Activated T-cell treated with anti-CD3 and anti-CD28 coated beads, Interleukin-2, amount 50 U/mL, for 72 hours (primary cell): ENCODE measurements at regions not wholly inside any gene's neighbourhood (a gene's known extent, or its start where the extent isn't known, plus 50 kb on each side); places are given as distances from the start of the nearest gene placed in this dataset.

Source experiments
- ATAC-seq, 2 donors: fragments of 150-1000 bp; cut with Tn5 transposase; replicated peaks in 1 of 2; 2 replicates each; pipeline ENCODE4 v1.10.0; 2021; ENCODE audit warnings: moderate library complexity in 2 of 2, mild to moderate bottlenecking in 1 of 2
- DNase-seq, 2 donors: peaks; one replicate each; pipeline ENCODE4 v3.0.0; 2021 to 2022; ENCODE audit warnings: mixed read lengths in 1 of 2
- H3K27ac Mint-ChIP-seq: one replicate; pipeline ENCODE4 v1.8.0; 2022; ENCODE audit warnings: mild to moderate bottlenecking, moderate library complexity, mixed read lengths
- H3K27me3 Mint-ChIP-seq: one replicate; pipeline ENCODE4 v1.8.0; 2022; ENCODE audit warnings: low read depth, mixed read lengths
- H3K36me3 Mint-ChIP-seq, 2 donors: one replicate each; pipeline ENCODE4 v1.8.0; 2022; ENCODE audit warnings: mixed read lengths in 2 of 2, mild to moderate bottlenecking in 1 of 2; ENCODE audit not compliant: insufficient read depth in 2 of 2
- H3K4me1 Mint-ChIP-seq: one replicate; pipeline ENCODE4 v1.8.0; 2022; ENCODE audit warnings: low read depth, mixed read lengths
- H3K4me3 Mint-ChIP-seq, 2 donors: one replicate each; pipeline ENCODE4 v1.8.0; 2022; ENCODE audit warnings: mild to moderate bottlenecking in 2 of 2, mixed read lengths in 2 of 2, moderate library complexity in 2 of 2
- H3K9me3 Mint-ChIP-seq, 2 donors: one replicate each; pipeline ENCODE4 v1.8.0; 2022; ENCODE audit warnings: mixed read lengths in 2 of 2

DNA sequence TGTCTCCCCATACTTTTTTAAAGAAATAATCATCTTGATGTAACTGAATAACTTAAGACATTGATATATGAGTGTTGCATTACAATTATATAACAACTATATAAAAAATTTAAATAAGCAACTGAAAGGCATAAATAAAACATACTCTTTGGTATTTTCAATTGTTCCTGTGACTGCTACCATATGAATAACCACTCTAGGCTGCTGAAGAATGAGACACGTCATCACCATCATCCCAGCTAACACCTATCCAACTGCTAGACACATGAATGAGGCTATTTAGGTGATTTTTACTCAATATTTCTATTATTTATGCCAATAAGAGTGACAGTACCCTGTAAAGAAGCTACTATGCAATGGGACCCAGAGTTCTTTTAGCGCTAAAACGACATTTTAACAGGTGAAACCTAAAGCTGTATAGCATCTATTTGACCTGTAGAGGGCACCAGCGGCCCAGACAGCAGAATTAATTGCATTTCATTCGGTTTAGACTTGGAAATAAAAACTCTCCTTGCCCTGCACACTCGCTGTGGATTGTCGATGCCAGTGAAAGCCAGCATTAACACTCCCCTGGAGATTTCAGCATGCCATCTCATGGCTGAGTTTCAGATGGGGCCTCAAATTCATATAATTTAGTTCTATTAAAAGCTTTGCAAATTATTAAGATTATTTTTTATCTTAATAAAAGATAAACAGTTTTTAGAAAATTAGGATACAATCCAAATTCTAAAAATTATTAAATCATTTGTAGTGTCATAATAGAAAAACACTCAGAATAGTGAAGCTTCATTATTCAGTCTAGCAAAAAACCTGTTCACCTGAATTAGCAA is 89.4 kb upstream of the MAP2 start:
- H3K27me3 Mint-ChIP-seq, result no peaks in the 10 kb centered on the region
- H3K9me3 Mint-ChIP-seq, result peaks cover 0 to 1% of the 10 kb centered on the region in 2 donors
- peak in 1 of 2 donors; percentile 41 for ATAC-seq
- H3K4me1 Mint-ChIP-seq, result no peaks in the 10 kb centered on the region
- H3K4me3 Mint-ChIP-seq, result no peak overlapping the region
- H3K36me3 Mint-ChIP-seq, result no peaks in the 10 kb centered on the region
- peak; percentile 30 to 49 for DNase-seq
- H3K27ac Mint-ChIP-seq, result no peak overlapping the region

DNA sequence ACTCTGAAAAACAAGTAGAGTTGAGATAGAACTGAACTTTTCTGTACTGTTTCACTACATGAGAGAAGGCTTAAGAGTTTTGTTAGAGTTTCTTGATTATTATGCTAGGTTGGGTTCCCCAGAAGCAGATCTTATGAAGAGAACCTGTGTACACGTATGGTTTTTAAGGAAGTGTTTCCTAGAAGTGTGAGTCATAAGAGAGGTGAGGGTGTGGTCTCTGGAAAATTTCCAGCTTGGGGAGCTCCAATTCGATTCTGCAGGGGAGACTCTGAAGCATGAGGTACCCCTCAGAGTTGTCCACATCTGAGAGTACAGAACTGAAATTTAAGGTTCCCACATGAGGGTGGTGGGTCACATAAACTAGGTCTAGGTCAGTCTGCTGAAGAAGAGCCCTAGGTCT is 83.3 kb upstream of the MAP2 start:
- Mint-ChIP-seq H3K27ac (no peak overlapping the region), H3K36me3 (no peaks in the 10 kb centered on the region), H3K9me3 (peaks cover 0 to 1% of the 10 kb centered on the region in 2 donors), H3K4me3 (no peak overlapping the region), H3K4me1 (no peaks in the 10 kb centered on the region), H3K27me3 (no peaks in the 10 kb centered on the region)
- no peak for ATAC-seq
- no peak for DNase-seq

DNA sequence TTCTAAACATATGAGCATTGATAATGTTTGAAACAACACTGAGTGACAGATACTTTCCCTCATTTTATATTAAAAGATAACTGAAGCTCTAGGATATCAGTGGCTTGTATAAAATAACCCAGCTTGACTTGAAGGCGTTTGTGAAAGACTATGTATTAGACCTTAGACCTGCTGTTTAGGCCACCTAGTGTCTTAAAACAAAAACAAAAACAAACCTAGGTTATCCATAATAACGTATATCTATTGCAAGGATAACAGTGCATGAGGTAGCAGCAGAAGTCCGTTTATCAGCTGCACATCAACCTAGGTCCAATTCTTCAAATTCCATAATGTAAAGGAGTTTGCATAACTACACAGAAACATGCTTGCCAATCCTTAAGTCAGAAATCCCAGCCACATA is 79.5 kb upstream of the MAP2 start:
- ATAC-seq (no peak), DNase-seq (no peak)
- Mint-ChIP-seq H3K27me3 (no peaks in the 10 kb centered on the region), H3K27ac (no peak overlapping the region), H3K4me1 (no peaks in the 10 kb centered on the region), H3K9me3 (no peaks in the 10 kb centered on the region), H3K4me3 (no peak overlapping the region), H3K36me3 (no peaks in the 10 kb centered on the region)

DNA sequence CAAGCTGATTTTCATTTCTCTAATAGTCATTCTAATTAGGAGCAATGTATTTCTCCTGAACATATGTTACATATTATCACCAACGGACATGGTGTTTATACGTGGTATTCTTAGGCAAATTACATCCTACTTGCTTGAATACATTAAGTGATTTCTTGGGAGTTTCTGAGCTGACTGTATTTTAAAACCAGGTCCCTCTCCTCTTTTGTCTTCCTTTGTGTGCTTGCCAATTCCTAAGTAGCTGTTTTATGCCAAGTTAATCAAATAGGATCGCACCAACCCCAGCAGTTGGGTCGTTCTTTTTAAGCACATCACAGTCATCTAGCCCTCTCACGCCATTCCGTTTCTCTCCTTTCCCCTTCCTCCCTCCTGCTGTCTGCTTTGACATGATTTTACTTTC is 75.4 kb upstream of the MAP2 start:
- H3K4me3 Mint-ChIP-seq, result no peak overlapping the region
- no peaks in the 10 kb centered on the region for H3K4me1 Mint-ChIP-seq
- no peaks in the 10 kb centered on the region for H3K27me3 Mint-ChIP-seq
- no peak overlapping the region for H3K27ac Mint-ChIP-seq
- no peak for ATAC-seq
- H3K9me3 Mint-ChIP-seq, result peaks cover 0 to 3% of the 10 kb centered on the region in 2 donors
- no peaks in the 10 kb centered on the region for H3K36me3 Mint-ChIP-seq
- no peak for DNase-seq

DNA sequence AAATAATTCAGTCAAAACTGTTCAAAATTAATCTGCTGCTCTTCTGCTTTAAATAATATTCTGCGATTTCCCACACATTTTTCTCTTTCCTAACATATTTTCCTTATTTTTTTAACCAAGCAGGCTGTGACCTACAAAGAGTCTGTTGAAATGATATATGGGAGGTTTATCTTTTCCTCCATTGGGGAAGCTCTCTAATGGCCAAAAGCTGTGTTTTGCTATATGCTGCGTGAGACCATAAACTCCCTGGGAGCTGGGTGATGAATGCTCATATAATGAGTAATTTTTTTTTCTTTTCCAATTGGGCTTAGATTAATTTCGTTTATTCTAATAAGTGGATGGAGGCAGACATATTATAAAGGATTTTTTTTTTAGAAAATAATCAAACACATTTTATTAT is 72.2 kb upstream of the MAP2 start:
- Mint-ChIP-seq H3K27me3 (no peaks in the 10 kb centered on the region), H3K4me1 (no peaks in the 10 kb centered on the region), H3K27ac (no peak overlapping the region), H3K36me3 (no peaks in the 10 kb centered on the region), H3K4me3 (no peak overlapping the region), H3K9me3 (peaks cover 2 to 3% of the 10 kb centered on the region in 2 donors)
- DNase-seq (no peak), ATAC-seq (no peak)

DNA sequence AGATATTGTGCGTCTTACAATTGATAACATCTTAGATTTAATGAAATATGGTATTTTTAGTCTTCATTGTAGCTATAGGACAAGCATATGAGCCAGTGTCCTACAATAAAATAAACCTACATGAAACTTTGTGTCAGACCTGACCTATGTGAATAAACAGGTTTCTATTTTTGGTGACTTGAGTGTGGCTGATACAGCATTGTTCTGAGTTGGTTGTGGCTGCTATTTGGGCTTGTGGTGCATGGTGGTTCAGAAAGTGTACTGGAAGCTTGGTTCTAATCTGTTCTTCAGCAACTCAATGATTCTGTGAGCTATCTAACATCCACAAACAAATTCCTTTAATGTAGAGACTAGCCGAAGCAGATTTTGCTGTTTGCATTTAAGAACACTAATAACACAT is 64.9 kb upstream of the MAP2 start:
- Mint-ChIP-seq H3K27me3 (no peaks in the 10 kb centered on the region), H3K36me3 (no peaks in the 10 kb centered on the region), H3K9me3 (peaks cover 0 to 2% of the 10 kb centered on the region in 2 donors), H3K4me3 (no peak overlapping the region), H3K4me1 (no peaks in the 10 kb centered on the region), H3K27ac (no peak overlapping the region)
- DNase-seq (no peak), ATAC-seq (no peak)

DNA sequence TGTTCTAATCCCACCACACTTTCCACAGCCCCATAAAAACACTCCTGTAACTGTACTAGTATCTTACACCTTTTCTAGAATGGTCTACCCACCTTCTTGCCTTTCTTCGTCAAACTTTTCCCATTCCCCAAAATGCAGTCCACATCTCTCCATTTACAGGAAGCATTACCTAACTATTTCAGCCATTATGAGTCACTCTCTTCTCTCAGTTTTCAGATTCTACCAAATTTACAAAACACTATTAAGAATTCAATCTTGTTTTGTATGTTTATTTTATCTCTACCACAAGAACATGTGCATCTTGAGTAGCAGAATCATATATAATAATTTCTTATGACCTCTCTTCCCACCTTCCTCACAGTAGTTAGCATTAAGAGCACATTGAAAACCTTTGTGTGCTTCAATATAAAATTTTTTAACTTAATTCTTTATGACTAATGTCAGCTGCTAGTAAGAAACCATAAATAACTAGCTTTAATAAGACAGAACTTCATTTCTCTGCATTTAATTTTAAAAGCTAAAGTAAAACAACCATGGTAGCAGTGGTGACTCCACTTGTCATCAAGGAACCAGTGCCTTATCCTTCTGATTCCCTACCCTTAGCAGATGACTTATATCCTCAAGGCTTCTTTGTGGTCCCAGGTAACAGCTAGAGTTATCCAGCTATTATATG is 56.6 kb upstream of the MAP2 start:
- no peak for DNase-seq
- H3K9me3 Mint-ChIP-seq, result peaks cover 7 to 8% of the 10 kb centered on the region in 2 donors
- H3K27ac Mint-ChIP-seq, result no peak overlapping the region
- ATAC-seq, result no peak
- no peaks in the 10 kb centered on the region for H3K27me3 Mint-ChIP-seq
- no peaks in the 10 kb centered on the region for H3K36me3 Mint-ChIP-seq
- H3K4me3 Mint-ChIP-seq, result no peak overlapping the region
- H3K4me1 Mint-ChIP-seq, result no peaks in the 10 kb centered on the region

DNA sequence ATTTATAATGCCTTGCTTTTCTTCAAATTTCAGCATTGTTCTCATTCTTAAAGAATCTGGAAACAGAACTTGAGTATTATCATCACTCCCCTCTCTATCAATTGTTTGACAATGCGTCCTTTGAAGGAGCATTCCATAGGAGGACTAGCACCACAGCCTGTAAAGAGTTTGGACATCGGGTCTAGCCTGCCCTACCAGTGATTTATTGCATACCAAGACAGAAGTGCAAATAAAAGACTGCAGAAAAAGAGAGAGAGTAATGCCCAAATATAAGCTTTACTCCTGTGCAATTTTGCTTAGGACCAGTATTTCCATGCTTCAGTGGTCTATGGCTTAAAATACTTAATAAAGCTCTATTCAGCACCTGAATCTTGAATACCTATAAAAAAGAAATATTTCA is 55.4 kb upstream of the MAP2 start:
- Mint-ChIP-seq H3K27me3 (no peaks in the 10 kb centered on the region), H3K36me3 (no peaks in the 10 kb centered on the region), H3K4me1 (no peaks in the 10 kb centered on the region), H3K9me3 (peaks cover 9 to 12% of the 10 kb centered on the region in 2 donors), H3K27ac (no peak overlapping the region), H3K4me3 (no peak overlapping the region)
- no peak for DNase-seq
- no peak for ATAC-seq

DNA sequence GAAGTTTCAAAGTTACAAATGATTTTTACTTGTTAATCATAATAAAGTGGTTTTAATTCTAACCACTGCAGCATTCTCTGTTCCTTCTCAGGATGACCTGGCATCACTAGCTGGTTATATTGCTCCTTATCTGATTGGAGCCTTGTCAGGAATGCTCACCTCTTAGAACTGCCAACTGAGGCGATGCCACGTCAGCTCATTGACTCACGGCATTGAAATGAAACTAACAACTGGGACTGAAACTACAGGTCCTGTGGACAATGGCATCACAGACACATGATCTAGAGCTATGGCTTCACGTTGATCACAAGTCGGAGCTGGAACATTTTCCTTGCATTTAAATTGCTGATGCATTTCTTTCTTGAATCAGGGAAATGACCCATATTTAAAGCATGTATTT is 54.9 kb upstream of the MAP2 start:
- peak in 1 of 2 donors; percentile 2 for DNase-seq
- H3K27me3 Mint-ChIP-seq, result no peaks in the 10 kb centered on the region
- ATAC-seq, result peak; percentile 47 to 60

DNA sequence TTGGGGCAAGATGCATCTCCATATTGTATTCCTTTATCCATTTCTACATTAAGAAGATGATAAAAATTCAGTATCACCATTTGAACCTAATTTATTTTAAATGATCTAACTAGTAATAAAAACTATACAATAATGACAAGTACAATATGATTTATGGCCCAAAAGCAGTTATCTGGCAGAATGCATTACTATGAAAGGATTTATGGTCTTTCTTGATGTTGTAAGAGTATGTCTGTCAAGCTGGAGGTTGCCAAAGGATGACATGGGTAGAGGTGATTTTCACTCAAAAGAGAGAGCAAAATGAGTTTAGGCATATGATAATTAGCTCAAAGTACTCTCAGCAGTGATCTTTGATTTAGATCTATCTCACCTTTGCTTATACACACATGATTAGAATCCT is 54.2 kb upstream of the MAP2 start:
- no peak overlapping the region for H3K27ac Mint-ChIP-seq
- no peak for DNase-seq

More for the DNA sequence above, 54.9 kb upstream of the MAP2 start:
- H3K36me3 Mint-ChIP-seq, result no peaks in the 10 kb centered on the region
- H3K4me3 Mint-ChIP-seq, result no peak overlapping the region
- H3K27ac Mint-ChIP-seq, result no peak overlapping the region
- no peaks in the 10 kb centered on the region for H3K4me1 Mint-ChIP-seq
- H3K9me3 Mint-ChIP-seq, result peaks cover 10 to 12% of the 10 kb centered on the region in 2 donors

DNA sequence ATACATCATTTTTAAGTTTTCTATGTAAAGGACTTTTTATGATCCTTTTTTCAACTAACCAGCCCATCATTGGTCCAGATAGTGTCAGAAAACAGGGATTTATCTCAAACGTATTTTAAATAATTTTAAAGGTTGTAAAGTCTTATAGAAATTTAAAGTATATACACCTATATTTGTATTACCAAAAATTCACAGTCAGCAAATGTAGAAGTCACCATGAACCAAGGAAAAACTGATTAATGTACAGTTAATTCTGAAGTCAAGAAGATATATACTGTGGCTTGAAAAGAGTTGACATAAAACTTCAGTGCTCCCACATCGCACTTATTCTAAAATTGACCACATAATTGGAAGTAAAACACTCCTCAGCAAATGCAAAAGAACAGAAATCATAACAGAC is 52.4 kb upstream of the MAP2 start:
- H3K27me3 Mint-ChIP-seq, result no peaks in the 10 kb centered on the region
- H3K4me3 Mint-ChIP-seq, result no peak overlapping the region
- no peaks in the 10 kb centered on the region for H3K36me3 Mint-ChIP-seq
- no peaks in the 10 kb centered on the region for H3K4me1 Mint-ChIP-seq
- no peak for ATAC-seq
- peaks cover 18 to 22% of the 10 kb centered on the region in 2 donors for H3K9me3 Mint-ChIP-seq
- no peak for DNase-seq
- no peak overlapping the region for H3K27ac Mint-ChIP-seq

More for the DNA sequence above, 54.2 kb upstream of the MAP2 start:
- Mint-ChIP-seq H3K36me3 (no peaks in the 10 kb centered on the region), H3K27me3 (no peaks in the 10 kb centered on the region), H3K4me3 (no peak overlapping the region), H3K4me1 (no peaks in the 10 kb centered on the region), H3K9me3 (peaks cover 11 to 17% of the 10 kb centered on the region in 2 donors)
- no peak for ATAC-seq
